IMR-90 (cell line): ENCODE measurements at regions not wholly inside any gene's neighbourhood (a gene's known extent, or its start where the extent isn't known, plus 50 kb on each side); places are given as distances from the start of the nearest gene placed in this dataset.

Experiments
- POLR2A ChIP-seq: IDR thresholded peaks from 2 replicates; pipeline ENCODE4 v1.6.1; 2012; ENCODE audit warnings: mild to moderate bottlenecking, low read depth, low read length
- RFX5 ChIP-seq: IDR thresholded peaks from 2 replicates; pipeline ENCODE4 v1.8.0; 2012; ENCODE audit warnings: low read depth, mild to moderate bottlenecking, low read length, moderate library complexity
- SMC3 ChIP-seq: fragments of 150-350 bp; IDR thresholded peaks from 2 replicates; pipeline ENCODE4 v1.6.1; 2016; ENCODE audit warnings: low read depth, mild to moderate bottlenecking, antibody characterized with exemption, low read length, moderate library complexity
- TF ChIP-seq, protein P1 (sequence below): conservative IDR thresholded peaks from 2 replicates; pipeline ENCODE4 v1.5.1; 2012; ENCODE audit warnings: mild to moderate bottlenecking, low read depth, low read length, improper control_type of control experiment

DNA sequence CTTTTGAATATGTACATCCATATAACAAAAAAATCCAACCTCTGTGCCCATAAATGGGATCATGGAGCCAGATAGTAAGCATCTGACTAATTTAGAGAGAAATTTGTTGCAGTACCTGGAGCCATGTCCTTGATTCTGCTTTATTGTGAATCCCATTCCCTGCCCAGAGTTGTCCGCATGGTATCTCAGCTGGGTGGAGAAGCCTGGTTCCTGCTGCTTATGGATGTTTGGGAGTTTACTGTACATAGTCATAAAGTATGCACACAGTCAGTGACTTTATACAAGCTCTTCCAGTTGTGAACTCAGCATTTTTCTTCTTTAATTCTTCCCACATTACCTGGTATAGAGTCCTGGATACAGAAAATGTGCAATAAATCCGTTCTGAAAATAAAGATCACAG lies 346.0 kb downstream of the FIGN start:
- TF ChIP-seq, protein P1, sequence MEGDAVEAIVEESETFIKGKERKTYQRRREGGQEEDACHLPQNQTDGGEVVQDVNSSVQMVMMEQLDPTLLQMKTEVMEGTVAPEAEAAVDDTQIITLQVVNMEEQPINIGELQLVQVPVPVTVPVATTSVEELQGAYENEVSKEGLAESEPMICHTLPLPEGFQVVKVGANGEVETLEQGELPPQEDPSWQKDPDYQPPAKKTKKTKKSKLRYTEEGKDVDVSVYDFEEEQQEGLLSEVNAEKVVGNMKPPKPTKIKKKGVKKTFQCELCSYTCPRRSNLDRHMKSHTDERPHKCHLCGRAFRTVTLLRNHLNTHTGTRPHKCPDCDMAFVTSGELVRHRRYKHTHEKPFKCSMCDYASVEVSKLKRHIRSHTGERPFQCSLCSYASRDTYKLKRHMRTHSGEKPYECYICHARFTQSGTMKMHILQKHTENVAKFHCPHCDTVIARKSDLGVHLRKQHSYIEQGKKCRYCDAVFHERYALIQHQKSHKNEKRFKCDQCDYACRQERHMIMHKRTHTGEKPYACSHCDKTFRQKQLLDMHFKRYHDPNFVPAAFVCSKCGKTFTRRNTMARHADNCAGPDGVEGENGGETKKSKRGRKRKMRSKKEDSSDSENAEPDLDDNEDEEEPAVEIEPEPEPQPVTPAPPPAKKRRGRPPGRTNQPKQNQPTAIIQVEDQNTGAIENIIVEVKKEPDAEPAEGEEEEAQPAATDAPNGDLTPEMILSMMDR = no peak
- TF ChIP-seq POLR2A (no peak), RFX5 (no peak), SMC3 (no peak)
